ENCODE measurements at regions not wholly inside any gene's neighbourhood (a gene's known extent, or its start where the extent isn't known, plus 50 kb on each side); places are given as distances from the start of the nearest gene placed in this dataset.
A peak's percentile ranks its signal among the peaks of the same experiment; 100 is the strongest.

GRCh38 chr7:65731129-65731528 lies 141.7 kb upstream of the VKORC1L1 start:
- H3K27me3 ChIP-seq (replicated peaks; ENCODE audit: insufficient read depth): no peaks in the 10 kb centered on the region
- H3K9me3 ChIP-seq: no peaks in the 10 kb centered on the region
- DNase-seq (ENCODE audit: low spot score): no peak
- intact Hi-C loops (cut with DNase I): no loop called here
- H3K36me3 ChIP-seq: no peaks in the 10 kb centered on the region
- no peaks in the 10 kb centered on the region for H3K4me1 ChIP-seq (replicated peaks)
- peak overlapping the region; percentile 46 to 56 for H3K27ac ChIP-seq
- TF ChIP-seq POLR2AphosphoS5 (IDR thresholded peaks at IDR 0.05) (no peak), POLR2A (IDR thresholded peaks at IDR 0.05) (no peak)
- 32% methylated on average over 7 of the region's 7 CpGs for whole genome bisulfite sequencing
- peak overlapping the region; percentile 36 for H3K4me3 ChIP-seq

GRCh38 chr7:65731562-65732035 lies 141.3 kb upstream of the VKORC1L1 start:
- no peaks in the 10 kb centered on the region for H3K36me3 ChIP-seq
- DNase-seq (ENCODE audit: low spot score): peak; percentile 28

DNA sequence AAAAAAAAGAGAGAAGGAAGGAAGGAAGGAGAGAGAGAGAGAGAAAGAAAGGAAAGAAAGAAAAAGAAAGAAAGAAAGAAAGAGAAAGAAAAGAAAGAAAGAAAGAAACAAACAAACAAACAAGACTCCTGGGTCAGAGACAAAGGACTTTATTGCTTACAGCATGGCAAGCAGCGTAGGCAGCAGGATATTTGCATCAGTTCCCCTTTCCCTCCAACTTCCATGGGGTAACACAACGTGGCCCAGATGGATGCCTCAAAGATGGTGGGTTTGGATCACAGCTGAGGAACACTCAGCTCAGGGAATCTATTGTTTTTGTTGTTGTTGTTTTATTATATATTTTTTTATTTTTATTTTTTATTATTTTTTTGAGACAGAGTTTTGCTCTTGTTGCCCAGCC lies 128.5 kb upstream of the VKORC1L1 start:
- Histone ChIP-seq H3K36me3 (no peaks in the 10 kb centered on the region), H3K9me3 (no peaks in the 10 kb centered on the region), H3K27me3 (replicated peaks; ENCODE audit: insufficient read depth) (no peaks in the 10 kb centered on the region), H3K4me3 (no peak overlapping the region), H3K27ac (no peak overlapping the region), H3K4me1 (replicated peaks) (peaks cover 2% of the 10 kb centered on the region)
- WGBS: 81% methylated on average over 2 of the region's 2 CpGs
- no peak for DNase-seq (ENCODE audit: low spot score)
- TF ChIP-seq POLR2A (IDR thresholded peaks at IDR 0.05) (no peak), POLR2AphosphoS5 (IDR thresholded peaks at IDR 0.05) (no peak)
- TF ChIP-seq, protein P1, sequence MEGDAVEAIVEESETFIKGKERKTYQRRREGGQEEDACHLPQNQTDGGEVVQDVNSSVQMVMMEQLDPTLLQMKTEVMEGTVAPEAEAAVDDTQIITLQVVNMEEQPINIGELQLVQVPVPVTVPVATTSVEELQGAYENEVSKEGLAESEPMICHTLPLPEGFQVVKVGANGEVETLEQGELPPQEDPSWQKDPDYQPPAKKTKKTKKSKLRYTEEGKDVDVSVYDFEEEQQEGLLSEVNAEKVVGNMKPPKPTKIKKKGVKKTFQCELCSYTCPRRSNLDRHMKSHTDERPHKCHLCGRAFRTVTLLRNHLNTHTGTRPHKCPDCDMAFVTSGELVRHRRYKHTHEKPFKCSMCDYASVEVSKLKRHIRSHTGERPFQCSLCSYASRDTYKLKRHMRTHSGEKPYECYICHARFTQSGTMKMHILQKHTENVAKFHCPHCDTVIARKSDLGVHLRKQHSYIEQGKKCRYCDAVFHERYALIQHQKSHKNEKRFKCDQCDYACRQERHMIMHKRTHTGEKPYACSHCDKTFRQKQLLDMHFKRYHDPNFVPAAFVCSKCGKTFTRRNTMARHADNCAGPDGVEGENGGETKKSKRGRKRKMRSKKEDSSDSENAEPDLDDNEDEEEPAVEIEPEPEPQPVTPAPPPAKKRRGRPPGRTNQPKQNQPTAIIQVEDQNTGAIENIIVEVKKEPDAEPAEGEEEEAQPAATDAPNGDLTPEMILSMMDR (IDR thresholded peaks at IDR 0.05): no peak
- intact Hi-C loops (cut with DNase I): no loop called here

More at GRCh38 chr7:65731562-65732035, 141.3 kb upstream of the VKORC1L1 start:
- 6% methylated on average over 25 of the region's 27 CpGs for WGBS
- Histone ChIP-seq H3K27ac (peak overlapping the region; percentile 46 to 56), H3K4me1 (replicated peaks) (no peaks in the 10 kb centered on the region), H3K27me3 (replicated peaks; ENCODE audit: insufficient read depth) (no peaks in the 10 kb centered on the region), H3K9me3 (no peaks in the 10 kb centered on the region), H3K4me3 (peak overlapping the region; percentile 36)
- TF ChIP-seq POLR2AphosphoS5 (IDR thresholded peaks at IDR 0.05) (peak; percentile 20), POLR2A (IDR thresholded peaks at IDR 0.05) (no peak)
- TF ChIP-seq, protein P1 (IDR thresholded peaks at IDR 0.05): peak in 2 of 4 experiments; percentile 24
- intact Hi-C loops (cut with DNase I): no loop called here

DNA sequence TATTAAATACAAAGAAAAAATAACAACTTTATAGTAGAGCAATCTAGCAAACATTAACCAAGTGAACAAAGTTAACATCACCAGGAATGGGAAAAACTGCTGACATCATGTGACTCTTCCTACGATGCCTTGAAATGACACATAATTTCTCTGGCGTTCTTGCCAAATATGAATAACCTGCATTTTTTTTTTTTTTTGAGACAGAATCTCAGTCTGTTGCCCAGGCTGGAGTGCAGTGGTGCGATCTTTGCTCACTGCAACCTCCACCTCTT lies 126.5 kb upstream of the VKORC1L1 start:
- intact Hi-C loops (cut with DNase I): no loop called here
- peaks cover 9% of the 10 kb centered on the region for H3K4me1 ChIP-seq (replicated peaks)
- H3K27me3 ChIP-seq (replicated peaks; ENCODE audit: insufficient read depth): no peaks in the 10 kb centered on the region
- no peak overlapping the region for H3K4me3 ChIP-seq
- WGBS: 33% methylated on average over 3 of the region's 3 CpGs
- TF ChIP-seq POLR2AphosphoS5 (IDR thresholded peaks at IDR 0.05): no peak
- TF ChIP-seq, protein P1 (IDR thresholded peaks at IDR 0.05): no peak
- no peak for TF ChIP-seq POLR2A (IDR thresholded peaks at IDR 0.05)
- H3K9me3 ChIP-seq: no peaks in the 10 kb centered on the region
- no peaks in the 10 kb centered on the region for H3K36me3 ChIP-seq
- peak overlapping the region; percentile 56 to 60 for H3K27ac ChIP-seq
- DNase-seq (ENCODE audit: low spot score): no peak

- Histone ChIP-seq H3K36me3 (no peaks in the 10 kb centered on the region), H3K4me1 (replicated peaks) (peaks cover 9% of the 10 kb centered on the region), H3K4me3 (no peak overlapping the region), H3K27ac (no peak overlapping the region), H3K27me3 (replicated peaks; ENCODE audit: insufficient read depth) (no peaks in the 10 kb centered on the region), H3K9me3 (no peaks in the 10 kb centered on the region)
- intact Hi-C loops (cut with DNase I): no loop called here
- no peak for DNase-seq (ENCODE audit: low spot score)
- TF ChIP-seq, protein P1 (IDR thresholded peaks at IDR 0.05): no peak
- no peak for TF ChIP-seq POLR2AphosphoS5 (IDR thresholded peaks at IDR 0.05)
- no peak for TF ChIP-seq POLR2A (IDR thresholded peaks at IDR 0.05)
- WGBS: 87% methylated on average over 4 of the region's 4 CpGs
Observed at GRCh38 chr7:65749039-65749438, 123.8 kb upstream of the VKORC1L1 start.

Measured in prostate gland (tissue), 2 donors.